GM23248 (cell line): ENCODE measurements at regions not wholly inside any gene's neighbourhood (a gene's known extent, or its start where the extent isn't known, plus 50 kb on each side); places are given as distances from the start of the nearest gene placed in this dataset.

Experiments used
- DNase-seq: peaks from one replicate; pipeline ENCODE4 v3.0.0-alpha.2; 2015
- H2AFZ ChIP-seq: fragments of 200-600 bp; sonication (generic); 2 replicates; pipeline ENCODE4 v1.6.1; 2016; ENCODE audit warnings: antibody characterized with exemption
- H3F3A ChIP-seq: fragments of 200-600 bp; sonication (generic); 2 replicates; pipeline ENCODE4 v1.6.1; 2016; ENCODE audit warnings: mild to moderate bottlenecking, antibody characterized with exemption, mixed run types; ENCODE audit not compliant: insufficient read depth
- H3K27ac ChIP-seq: fragments of 200-600 bp; sonication (generic); 2 replicates; pipeline ENCODE4 v1.5.1; 2016; ENCODE audit warnings: mild to moderate bottlenecking
- H3K27me3 ChIP-seq: fragments of 200-600 bp; sonication (generic); replicated peaks from 2 replicates; pipeline ENCODE4 v1.6.1; 2016; ENCODE audit warnings: mild to moderate bottlenecking; ENCODE audit not compliant: insufficient read depth
- H3K36me3 ChIP-seq: fragments of 200-600 bp; sonication (generic); 2 replicates; pipeline ENCODE4 v1.6.1; 2016; ENCODE audit warnings: low read depth, mild to moderate bottlenecking
- H3K4me1 ChIP-seq: fragments of 200-600 bp; sonication (generic); 2 replicates; pipeline ENCODE4 v1.6.1; 2016; ENCODE audit warnings: mild to moderate bottlenecking; ENCODE audit not compliant: insufficient read depth
- H3K4me2 ChIP-seq: fragments of 200-600 bp; sonication (generic); one replicate; pipeline ENCODE4 v1.6.1; 2016; ENCODE audit warnings: mild to moderate bottlenecking; ENCODE audit not compliant: unreplicated experiment
- H3K4me3 ChIP-seq: fragments of 200-600 bp; sonication (generic); 2 replicates; pipeline ENCODE4 v1.5.1; 2016; ENCODE audit warnings: mild to moderate bottlenecking
- H3K79me2 ChIP-seq: fragments of 200-600 bp; sonication (generic); 2 replicates; pipeline ENCODE4 v1.6.1; 2016; ENCODE audit warnings: mild to moderate bottlenecking; ENCODE audit not compliant: insufficient read depth
- H3K9ac ChIP-seq: fragments of 200-600 bp; sonication (generic); 2 replicates; pipeline ENCODE4 v1.6.1; 2016; ENCODE audit warnings: mild to moderate bottlenecking
- H3K9me2 ChIP-seq: fragments of 200-600 bp; sonication (generic); 2 replicates; pipeline ENCODE4 v1.6.1; 2016; ENCODE audit warnings: mixed run types, mild to moderate bottlenecking, moderate library complexity; ENCODE audit not compliant: insufficient read depth
- H3K9me3 ChIP-seq: fragments of 200-600 bp; sonication (generic); one replicate; pipeline ENCODE4 v1.6.1; 2017; ENCODE audit warnings: low read depth
- H4K20me1 ChIP-seq: fragments of 200-600 bp; sonication (generic); 2 replicates; pipeline ENCODE4 v1.6.0; 2016; ENCODE audit not compliant: insufficient read depth
- EZH2 ChIP-seq: fragments of 200-600 bp; sonication (generic); IDR thresholded peaks from 2 replicates; pipeline ENCODE4 v1.6.1; 2018; ENCODE audit warnings: antibody characterized with exemption, mild to moderate bottlenecking; ENCODE audit not compliant: insufficient read depth, poor library complexity, severe bottlenecking
- EZH2phosphoT487 ChIP-seq: fragments of 200-600 bp; sonication (generic); IDR thresholded peaks from 2 replicates; pipeline ENCODE4 v1.6.1; 2018; ENCODE audit warnings: antibody characterized with exemption, moderate library complexity, mild to moderate bottlenecking, low read depth; ENCODE audit not compliant: insufficient read depth
- WGBS, 2 experiments: methylation state at CpG; one replicate each; pipeline ENCODE4 v1.1.6; 2015 to 2017; ENCODE audit warnings: low lambda C conversion rate in 2 of 2, low coverage in 1 of 2; ENCODE audit errors: missing lambda C conversion rate in 2 of 2; 5-methylcytosine and 5-hydroxymethylcytosine counted together
- in situ Hi-C: fragments of 300-500 bp; cut with MboI; formaldehyde crosslinking; loops from 2 replicates; pipeline ENCODE4 v1.15.0; 2020

DNA sequence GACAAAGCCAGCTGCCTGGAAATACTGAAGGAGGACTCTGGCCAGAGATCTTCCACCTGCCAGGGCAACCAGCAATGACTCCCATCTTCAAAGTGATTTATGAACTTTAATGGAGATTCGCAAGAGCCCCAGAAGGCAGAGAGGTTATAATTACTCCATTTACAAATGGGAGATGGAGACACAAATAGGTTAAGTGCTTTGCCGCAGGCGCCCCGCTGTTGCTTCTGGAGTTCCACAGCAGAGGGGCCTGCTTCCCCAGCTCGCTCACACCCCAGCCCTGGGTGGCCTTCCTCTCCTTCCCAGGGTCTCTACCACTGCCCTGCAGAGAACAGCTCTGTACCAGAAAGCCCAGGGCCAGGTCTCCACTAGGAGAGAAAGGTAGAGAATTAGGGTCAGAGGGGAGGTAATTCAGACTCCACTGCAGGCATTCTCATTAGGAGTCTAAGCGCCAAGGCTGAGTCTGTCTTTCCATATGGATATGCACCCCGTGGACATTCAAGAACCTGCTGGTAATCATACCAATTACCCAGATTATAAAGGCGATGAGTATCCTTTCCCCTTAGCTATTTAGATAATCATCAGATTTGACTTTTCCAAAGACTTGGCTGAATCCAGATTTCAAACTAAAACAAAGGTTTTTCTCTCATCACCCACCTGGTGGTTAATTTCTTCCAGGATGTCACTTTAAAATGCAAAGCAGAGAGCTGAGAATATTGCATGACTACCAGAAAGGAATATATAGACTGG lies 157.6 kb upstream of the TUT7 start:
- H3K4me3 ChIP-seq: no peak overlapping the region
- no peak overlapping the region for H3K9ac ChIP-seq
- H2AFZ ChIP-seq: no peak overlapping the region
- H3F3A ChIP-seq: no peaks in the 10 kb centered on the region
- H3K4me2 ChIP-seq: no peak overlapping the region
- H3K27me3 ChIP-seq: no peaks in the 10 kb centered on the region
- TF ChIP-seq EZH2 (no peak), EZH2phosphoT487 (no peak)
- no peak for DNase-seq
- no peaks in the 10 kb centered on the region for H3K4me1 ChIP-seq
- H3K36me3 ChIP-seq: no peaks in the 10 kb centered on the region
- no peaks in the 10 kb centered on the region for H3K9me3 ChIP-seq
- no peaks in the 10 kb centered on the region for H4K20me1 ChIP-seq
- no peaks in the 10 kb centered on the region for H3K9me2 ChIP-seq
- in situ Hi-C loops: no loop called here
- 93 to 94% methylated on average over 8 of the region's 8 CpGs for WGBS, 2 experiments
- no peaks in the 10 kb centered on the region for H3K79me2 ChIP-seq
- no peak overlapping the region for H3K27ac ChIP-seq

DNA sequence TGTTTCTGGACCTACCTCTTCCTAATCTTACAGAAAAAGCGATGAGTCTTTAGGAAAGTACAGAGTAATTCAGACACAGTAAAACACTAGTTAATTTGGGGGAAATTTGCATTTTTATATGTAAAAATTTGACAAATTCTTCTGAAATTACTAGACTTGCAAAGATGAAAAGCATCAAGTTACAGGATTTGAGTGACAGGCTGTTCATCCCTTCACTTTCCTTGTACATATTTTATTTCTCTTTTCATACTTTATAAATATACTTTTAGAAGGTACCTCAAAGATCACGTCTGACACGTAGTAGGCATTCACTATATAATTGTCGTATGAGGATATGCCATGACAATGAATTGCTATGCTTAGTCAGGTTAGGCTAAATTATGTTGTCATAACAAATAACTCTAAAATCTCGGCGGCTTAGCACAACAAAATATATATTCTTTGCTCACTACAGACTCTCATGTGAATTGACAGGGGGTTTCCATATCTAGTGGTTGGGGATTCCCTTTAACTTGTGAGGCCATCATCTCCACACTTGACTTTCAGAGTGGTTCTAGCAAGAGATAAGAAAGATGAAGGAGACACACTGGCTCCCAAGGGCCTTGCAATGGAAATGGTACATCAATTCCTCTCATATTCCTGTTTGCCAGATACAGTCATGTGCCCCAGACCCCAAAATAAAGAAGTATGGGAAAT lies 154.1 kb upstream of the TUT7 start:
- Histone ChIP-seq H3K9ac (no peak overlapping the region), H3F3A (no peaks in the 10 kb centered on the region), H3K36me3 (no peaks in the 10 kb centered on the region), H3K27me3 (no peaks in the 10 kb centered on the region), H3K79me2 (no peaks in the 10 kb centered on the region), H3K27ac (no peak overlapping the region), H3K4me2 (peak overlapping the region; percentile 23), H4K20me1 (no peaks in the 10 kb centered on the region), H3K9me2 (no peaks in the 10 kb centered on the region), H3K4me3 (no peak overlapping the region), H3K4me1 (no peaks in the 10 kb centered on the region), H2AFZ (no peak overlapping the region), H3K9me3 (no peaks in the 10 kb centered on the region)
- TF ChIP-seq EZH2phosphoT487 (no peak), EZH2 (no peak)
- WGBS, 2 experiments: 94 to 96% methylated on average over 6 of the region's 6 CpGs
- no peak for DNase-seq
- in situ Hi-C loops: no loop called here

DNA sequence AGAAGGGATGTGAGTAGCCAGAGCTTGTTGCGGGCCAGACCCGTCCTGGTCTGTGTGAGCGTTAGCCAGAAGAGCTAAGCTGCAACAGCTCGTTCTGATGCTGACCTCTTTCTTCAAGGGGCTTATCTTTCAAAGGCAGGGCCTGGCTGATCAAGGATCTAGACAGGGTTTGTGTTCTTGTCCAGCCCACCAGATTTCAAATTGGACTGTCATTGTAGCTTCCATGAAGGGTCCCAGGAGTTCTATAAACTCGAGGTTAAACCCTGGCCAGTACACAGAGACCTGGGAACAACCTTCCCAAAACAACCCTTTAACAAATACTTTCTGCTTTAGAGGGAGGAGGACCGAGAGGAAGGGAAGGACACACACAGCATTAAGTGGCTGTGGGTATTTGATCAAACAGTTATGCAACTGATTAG lies 153.0 kb upstream of the TUT7 start:
- no peak overlapping the region for H3K4me3 ChIP-seq
- H3K27me3 ChIP-seq: no peaks in the 10 kb centered on the region
- H3K36me3 ChIP-seq: no peaks in the 10 kb centered on the region
- WGBS, 2 experiments: 29 to 34% methylated on average over 6 of the region's 6 CpGs
- no peak for DNase-seq
- H2AFZ ChIP-seq: peak overlapping the region; percentile 66
- H3K4me2 ChIP-seq: no peak overlapping the region
- no peaks in the 10 kb centered on the region for H3K9me2 ChIP-seq
- no peak for TF ChIP-seq EZH2phosphoT487
- TF ChIP-seq EZH2: no peak
- peaks cover 3% of the 10 kb centered on the region; the same call in 1 of the 2 replicates for H3F3A ChIP-seq
- H3K27ac ChIP-seq: no peak overlapping the region
- no peaks in the 10 kb centered on the region for H3K9me3 ChIP-seq
- H3K4me1 ChIP-seq: 0 out of 2 replicates have a peak, but pooled peaks cover under 1% of the 10 kb centered on the region
- H3K9ac ChIP-seq: no peak overlapping the region
- in situ Hi-C loops: no loop called here
- no peaks in the 10 kb centered on the region for H4K20me1 ChIP-seq
- no peaks in the 10 kb centered on the region for H3K79me2 ChIP-seq

DNA sequence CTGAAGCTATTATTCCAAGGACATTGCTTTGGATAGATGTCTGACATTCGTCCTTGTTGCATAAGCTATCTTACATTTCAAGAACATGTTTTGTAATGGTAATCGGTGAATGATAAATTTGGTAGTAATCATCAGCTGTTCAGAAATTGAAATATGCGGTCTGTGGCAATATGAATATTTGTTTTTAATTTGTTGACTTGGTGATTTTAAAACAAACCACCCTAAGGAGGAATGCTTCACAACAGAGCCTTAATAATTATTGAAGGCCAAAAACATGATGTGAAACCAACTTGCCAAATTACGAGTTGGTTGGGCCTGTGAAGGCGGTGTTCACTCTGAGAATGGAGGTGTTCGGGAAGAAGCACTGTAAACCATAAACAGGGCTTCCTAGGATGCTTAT lies 149.7 kb upstream of the TUT7 start:
- WGBS, 2 experiments: 55 to 58% methylated on average over 6 of the region's 6 CpGs
- TF ChIP-seq EZH2 (no peak), EZH2phosphoT487 (no peak)
- Histone ChIP-seq H3K79me2 (no peaks in the 10 kb centered on the region), H3F3A (peaks cover 22% of the 10 kb centered on the region), H3K9me2 (no peaks in the 10 kb centered on the region), H4K20me1 (no peaks in the 10 kb centered on the region), H2AFZ (no peak overlapping the region), H3K9ac (no peak overlapping the region), H3K9me3 (no peaks in the 10 kb centered on the region), H3K4me3 (no peak overlapping the region), H3K27me3 (no peaks in the 10 kb centered on the region), H3K4me1 (peaks cover 29% of the 10 kb centered on the region), H3K27ac (no peak overlapping the region), H3K4me2 (no peak overlapping the region), H3K36me3 (no peaks in the 10 kb centered on the region)
- in situ Hi-C loops: no loop called here
- no peak for DNase-seq
